ENCODE measurements at regions not wholly inside any gene's neighbourhood (a gene's known extent, or its start where the extent isn't known, plus 50 kb on each side); places are given as distances from the start of the nearest gene placed in this dataset.

DNA sequence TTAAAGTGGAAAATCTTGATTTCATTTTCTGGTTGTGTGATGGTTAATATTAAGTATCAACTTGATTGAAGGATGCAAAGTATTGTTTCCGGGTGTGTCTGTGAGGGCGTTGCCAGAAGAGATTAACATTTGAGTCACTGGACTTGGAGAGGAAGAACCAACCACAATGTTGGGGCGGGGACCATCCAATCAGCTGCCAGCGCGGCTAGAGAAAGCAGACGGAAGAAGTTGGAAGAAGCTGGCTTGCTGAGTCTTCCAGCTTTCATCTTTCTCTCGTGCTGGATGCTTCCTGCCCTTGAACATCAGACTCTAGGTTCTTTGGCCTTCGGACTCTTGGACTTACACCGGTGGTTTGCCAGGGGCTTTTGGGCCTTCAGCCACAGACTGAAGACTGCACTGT, 832.6 kb upstream of the TMPRSS15 start:
- no peak for DNase-seq (ENCODE audit: low read depth, low spot score)

DNA sequence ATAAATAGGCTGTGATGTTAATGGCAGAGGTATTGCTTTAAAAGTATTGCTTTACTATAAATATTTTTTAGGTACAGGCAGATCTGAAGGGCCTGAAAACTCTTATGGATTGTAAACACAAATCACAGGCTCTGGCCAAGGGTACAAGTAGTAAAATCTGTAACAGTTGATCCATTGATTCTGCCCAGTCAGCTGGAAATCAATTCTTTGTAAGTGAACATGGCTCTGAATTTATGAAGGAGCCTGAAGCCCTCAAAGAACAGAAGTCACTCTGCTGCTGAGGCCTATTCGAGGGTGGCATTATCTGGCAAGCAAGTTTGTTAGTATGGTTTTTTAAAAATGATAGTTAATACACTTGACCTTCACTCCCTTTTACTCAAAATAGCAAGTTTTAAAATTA, 834.0 kb upstream of the TMPRSS15 start:
- DNase-seq (ENCODE audit: low read depth, low spot score): no peak

DNA sequence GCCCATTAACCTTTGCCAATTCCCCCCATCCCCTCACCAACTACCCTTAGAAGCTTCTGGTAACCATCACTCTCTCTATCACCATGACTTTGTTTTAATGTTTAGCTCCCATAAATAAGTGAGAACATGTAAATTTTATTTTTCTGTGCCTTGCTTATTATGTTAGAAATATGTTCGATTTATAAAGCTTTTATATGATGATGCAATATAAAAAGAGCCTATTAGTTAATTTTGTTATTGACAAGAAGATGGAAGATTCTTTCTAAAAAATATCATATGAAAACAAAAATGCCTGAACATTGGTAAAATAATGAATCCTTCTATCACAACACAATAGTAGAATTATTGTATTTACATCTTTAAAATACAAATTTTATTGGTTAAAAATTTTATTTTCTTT, 836.1 kb upstream of the TMPRSS15 start:
- DNase-seq (ENCODE audit: low read depth, low spot score): no peak

DNA sequence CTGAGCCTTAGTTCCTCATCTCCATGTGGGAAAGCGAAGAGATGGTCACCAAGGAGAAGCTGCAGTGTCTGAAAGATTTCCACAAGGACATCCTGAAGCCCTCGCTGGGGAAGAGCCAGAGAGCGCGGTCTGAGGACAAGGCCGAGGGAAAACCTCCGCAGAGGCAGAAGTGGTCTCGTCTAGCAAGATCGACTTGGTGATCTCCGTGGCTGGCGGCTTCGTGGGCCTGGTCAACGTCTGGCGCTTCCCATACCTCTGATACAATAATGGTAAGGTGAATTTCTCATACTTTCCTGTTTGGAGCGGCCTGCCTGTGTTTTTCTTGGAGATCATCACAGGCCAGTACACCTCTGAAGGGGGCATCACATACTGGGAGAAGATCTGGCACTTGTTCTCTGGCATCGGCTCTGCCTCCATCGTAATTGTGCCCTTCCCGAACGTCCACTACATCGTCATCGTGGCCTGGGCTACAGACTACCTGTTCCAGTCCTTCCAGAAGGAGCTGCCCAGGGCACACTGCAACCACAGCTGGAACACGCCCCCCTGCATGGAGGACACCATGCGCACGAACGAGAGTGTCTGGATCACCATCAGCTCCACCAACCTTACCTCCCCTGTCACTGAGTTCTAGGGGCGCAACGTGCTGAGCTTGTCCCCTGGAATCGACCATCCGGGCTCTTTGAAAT, 841.1 kb upstream of the TMPRSS15 start:
- no peak for DNase-seq (ENCODE audit: low read depth, low spot score)

DNA sequence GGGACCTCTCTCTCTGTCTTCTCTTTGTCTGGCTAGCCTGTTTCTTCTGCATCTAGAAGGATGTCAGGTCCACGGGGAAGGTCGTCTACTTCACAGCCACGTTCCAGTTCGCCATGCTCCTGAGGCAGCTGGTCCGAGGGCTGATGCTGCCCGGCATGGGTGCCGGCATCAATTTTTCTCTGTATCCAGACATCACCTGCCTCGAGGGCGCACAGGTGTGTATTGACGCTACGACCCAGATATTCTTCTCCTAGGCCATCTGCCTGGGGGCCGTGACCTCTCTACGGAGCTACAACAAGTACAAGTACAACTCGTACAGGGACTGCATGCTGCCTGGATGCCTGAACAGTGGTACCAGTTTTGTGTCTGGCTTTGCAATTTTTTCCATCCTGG, 841.6 kb upstream of the TMPRSS15 start:
- DNase-seq (ENCODE audit: low read depth, low spot score): no peak

DNA sequence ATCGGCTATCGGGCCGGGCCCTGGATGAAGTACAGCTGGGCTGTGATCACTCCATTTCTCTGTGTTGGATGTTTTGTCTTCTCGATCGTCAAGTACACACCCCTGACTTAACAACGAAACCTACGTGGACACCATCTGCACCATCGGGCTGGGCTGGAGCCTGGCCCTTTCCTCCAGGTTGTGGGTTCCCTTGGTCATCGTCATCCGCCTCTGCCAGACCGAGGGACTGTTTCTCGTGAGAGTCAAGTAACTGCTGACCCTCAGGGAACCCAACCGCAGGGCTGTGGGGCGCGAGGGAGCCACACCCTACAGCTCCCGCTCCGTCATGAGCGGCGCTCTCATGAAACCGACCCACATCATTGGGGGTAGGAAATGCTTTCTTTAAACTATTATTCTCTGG, 842.4 kb upstream of the TMPRSS15 start:
- no peak for DNase-seq (ENCODE audit: low read depth, low spot score)

DNA sequence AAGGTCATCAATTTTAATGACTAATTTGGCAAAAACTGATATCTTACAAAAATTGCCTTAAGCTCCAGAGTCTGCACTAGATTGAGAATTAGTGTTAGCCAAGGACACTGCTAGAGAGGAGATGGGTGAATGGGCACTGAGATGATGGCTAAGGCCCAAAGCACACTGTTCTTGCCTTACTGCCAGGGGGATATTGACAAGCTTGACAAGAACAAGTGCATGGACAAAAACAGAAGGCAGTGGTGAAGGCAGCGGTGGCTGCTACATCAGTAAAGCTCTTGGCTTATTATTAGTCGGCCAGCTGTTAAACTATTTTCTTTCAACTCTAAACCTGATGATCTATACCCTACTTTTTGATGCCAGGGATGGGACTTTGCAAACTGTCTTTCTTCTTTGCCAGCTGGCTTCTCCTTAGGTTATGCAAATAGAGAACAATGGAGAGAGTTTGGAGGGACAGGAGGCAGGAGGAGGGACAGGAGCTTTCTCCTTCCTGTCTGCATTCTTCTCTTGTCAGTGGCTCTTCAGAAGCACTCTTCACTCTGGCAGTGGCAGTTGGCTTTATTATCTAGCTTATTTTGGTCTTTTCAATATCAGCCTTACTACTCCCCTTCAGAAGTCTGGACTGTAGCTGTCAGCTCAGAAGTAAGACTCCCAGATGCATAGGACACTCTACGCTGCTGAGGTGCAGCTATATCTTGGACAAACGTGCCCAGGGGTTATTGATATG, 853.5 kb upstream of the TMPRSS15 start:
- DNase-seq (ENCODE audit: low read depth, low spot score): no peak

DNA sequence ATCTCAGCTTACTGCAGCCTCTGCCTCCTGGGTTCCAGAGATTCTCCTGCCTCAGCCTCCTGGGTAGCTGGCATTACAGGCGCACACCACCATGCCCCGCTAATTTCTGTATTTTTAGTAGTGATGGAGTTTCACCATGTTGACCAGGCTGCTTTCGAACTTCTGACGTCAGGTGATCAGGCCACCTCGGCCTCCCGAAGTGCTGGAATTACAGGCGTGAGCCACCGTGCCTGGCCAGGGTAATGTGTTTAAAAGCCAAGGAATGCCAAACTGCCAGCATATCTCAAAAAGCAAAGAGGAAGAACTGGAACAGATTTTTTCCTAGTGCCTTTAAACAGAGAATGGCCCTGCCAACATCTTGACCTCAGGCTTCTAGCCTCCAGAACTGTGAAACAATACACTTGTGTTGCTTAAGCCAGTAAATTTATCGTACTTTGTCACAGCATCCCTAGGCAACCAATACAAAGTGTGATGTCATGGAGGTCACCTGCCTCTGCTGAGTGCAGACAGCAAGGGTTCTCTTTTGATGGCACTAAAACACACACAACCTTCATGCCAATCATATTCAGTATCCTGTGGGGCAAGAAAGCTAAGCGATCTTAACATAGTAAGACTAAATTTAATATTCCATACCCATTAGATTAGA, 858.3 kb upstream of the TMPRSS15 start:
- no peak for DNase-seq (ENCODE audit: low read depth, low spot score)

DNA sequence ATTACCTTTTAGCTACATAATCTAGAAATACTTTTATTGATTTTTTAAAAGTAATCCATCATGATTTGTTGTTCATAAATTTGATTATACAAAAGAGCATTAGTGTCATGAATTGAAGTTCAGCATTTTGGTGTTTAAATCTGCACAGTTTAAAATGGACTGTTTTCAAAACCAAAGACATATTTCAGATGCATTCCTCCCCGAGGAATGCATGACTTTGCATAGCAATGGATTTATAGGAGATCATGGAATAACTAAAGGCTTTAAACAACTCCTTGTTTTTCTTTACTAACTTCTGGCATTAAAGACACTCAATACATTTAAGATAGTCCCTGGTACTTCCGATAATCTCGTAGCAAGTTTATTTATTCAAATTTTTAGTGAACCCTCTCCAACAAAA, 863.1 kb upstream of the TMPRSS15 start:
- no peak for DNase-seq (ENCODE audit: low read depth, low spot score)

DNA sequence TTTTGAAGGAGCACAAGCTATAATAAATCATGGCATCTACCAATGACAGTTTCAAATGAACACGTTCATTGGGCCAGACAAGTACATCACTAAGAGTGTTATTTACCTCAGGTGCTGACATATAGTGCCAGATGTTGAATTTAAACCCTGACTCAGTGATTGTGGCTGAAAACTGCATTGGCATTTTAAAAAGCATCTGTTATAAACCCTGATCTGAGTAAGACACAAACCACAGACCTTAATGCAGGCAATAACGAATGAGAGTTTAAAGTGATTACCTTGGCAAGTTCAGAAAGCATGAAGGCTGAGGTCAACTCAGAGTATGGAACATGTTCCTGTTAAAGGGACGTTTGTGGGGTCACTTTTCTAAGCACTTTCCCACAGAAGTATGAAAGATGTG, 865.1 kb upstream of the TMPRSS15 start:
- no peak for DNase-seq (ENCODE audit: low read depth, low spot score)

DNA sequence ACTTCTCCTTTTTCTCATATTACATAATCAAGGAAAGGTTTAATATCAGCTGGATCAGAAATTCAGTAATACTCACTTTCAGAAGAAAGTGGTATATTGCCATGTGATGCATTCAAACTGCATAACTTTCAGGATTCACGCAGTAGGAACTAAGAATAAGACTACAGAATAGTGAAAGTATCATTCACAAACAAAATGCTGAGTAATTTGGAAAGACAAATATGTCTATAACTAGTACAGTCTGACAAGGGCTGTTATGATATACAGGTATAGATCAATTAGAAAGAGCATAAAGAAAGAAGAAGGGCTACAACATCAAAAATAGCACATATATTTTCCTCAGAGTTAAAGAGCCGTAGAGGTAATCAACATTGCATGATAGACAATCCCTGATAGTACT, 871.5 kb upstream of the TMPRSS15 start:
- DNase-seq (ENCODE audit: low read depth, low spot score): no peak

DNA sequence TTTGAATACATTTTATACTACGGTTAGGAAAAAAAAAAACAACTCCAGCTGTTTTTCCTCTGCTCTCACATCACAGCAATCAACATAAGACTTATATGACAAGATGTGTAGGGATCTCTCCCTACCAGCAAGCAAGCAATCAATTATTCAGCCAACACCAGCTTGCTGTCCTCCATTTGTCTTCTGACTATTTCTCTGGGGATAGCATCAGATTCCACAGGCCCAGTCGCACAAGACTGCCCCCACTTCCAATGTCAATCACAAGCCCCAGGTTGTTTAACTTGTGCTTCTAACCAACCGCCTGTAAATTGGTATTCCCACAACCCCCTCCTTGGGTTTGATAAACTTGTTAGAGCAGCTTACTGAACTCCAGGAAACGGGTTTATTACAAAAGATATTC, 873.1 kb upstream of the TMPRSS15 start:
- no peak for DNase-seq (ENCODE audit: low read depth, low spot score)

DNA sequence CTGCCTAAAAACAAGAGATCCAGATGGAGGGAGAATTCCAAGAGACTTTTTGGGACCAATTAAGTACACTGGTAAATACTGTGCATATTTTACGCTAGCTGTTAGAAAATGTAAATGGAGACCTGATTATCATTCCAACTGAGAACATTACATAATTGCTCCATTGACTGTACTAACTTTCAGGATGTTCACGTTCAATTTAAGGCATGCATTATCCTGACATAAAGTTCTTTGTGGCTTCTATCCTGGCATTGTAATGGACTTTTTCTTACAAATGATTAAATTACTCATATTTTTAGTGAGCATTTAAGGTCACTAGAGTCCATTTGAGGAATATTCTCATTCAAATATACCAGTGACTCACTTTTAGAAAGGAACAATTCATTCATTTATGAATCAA, 883.3 kb upstream of the TMPRSS15 start:
- DNase-seq (ENCODE audit: low read depth, low spot score): no peak

DNA sequence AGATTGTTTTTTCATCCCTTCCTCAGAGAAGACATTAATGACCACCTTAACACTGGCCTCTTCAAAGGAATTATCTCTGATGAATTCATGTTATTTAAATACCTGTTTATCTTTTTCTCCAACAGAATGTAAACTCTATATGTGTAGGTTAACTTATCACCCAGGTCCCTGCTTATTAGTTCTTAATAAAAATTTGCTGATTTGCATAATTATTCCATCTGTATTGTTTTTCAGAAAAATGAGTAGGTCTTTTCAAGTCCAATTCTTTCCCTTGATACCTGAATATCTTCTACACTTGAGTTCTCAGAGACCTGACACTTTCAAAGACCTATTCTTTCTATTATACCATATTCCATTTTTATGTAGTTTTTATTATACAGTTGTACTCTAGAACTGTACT, 886.7 kb upstream of the TMPRSS15 start:
- no peak for DNase-seq (ENCODE audit: low read depth, low spot score)

DNA sequence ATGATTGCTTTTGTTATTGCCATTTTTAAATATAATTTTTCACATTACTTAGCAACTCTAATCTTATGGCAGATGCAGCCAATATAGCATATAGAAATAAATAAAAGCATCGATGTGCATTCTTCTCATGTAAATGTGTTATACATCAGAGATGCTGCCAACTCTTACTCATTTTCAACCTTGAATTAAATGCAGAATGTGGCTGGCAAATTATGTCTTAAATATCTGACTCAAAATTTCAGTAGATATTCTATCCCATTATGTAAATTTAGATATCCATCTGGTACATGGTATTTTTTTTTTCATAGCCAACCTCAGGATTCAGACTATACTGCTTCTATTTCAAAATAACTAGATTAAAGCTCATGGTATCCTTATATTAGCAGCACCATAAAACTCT, 916.7 kb upstream of the TMPRSS15 start:
- DNase-seq (ENCODE audit: low read depth, low spot score): no peak

DNA sequence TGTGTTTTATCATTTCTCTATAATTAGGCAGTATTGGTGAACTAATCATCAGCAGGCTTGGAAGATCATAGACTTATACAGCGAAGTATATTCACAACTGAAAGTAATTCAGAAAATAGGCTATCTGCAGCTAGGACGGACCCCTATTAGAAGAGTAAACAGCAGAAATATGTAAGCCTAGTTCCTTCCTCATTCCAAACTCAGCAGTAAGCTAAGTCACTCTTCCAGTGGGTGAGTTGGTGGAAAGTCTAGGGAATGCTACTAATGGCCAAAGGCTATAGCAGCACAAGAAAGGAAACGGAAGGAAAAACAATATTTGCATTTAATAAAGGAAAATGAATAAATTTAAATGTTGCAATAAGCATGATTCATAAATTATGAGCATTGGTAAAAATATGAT, 918.1 kb upstream of the TMPRSS15 start:
- DNase-seq (ENCODE audit: low read depth, low spot score): no peak

DNA sequence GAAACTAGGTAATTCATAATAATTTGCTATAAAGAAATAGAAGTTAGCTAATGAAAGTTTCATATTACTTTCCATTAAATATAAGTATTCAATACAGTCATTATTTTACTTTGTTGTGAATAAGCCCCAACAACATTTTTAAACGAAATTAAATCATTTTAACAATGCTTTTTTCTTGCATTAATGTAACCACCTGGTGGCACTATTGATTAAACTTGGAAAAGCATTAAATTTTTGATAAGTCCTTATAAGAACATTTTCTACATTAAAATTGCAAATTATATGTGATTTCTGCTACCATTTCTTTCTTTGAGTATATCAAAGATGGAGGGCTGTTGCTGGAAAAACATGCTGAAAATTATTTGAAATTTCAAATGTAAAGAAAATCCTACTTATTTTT, 918.8 kb upstream of the TMPRSS15 start:
- no peak for DNase-seq (ENCODE audit: low read depth, low spot score)

DNA sequence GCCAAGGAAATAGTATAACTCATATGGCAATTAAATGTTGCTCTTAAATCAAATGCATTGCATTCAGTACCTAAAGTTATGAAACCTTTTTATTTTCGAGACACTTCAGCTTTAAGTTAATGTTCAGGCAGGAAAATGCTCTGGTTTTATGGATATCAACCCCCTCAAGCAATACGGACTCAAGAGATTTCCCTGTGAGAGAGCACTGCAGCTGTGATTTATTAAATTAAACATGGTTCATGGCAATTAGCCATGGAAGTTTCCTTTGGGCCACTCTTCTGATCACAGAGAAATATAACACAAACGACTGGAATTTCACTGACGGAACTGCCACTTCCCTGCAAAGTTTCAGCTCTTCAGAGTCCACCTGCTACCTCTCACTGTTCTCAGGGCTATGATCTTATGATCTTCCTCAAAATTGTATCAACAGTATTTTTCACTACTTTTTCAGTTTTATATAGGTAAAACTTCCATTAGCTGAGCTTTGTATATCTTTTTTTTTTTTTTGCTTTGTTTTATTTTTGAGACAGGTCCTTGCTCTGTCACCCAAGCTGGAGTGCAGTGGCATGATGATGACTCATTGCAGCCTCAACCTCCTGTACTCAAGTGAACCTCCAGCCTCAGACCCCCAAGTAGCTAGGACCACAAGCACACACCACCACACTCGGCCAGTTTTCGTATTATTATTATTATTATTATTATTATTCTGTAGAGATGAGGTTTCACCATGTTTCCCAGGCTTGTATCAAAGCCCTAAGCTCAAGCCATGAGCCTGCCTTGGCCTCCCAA, 923.1 kb upstream of the TMPRSS15 start:
- no peak for DNase-seq (ENCODE audit: low read depth, low spot score)

DNA sequence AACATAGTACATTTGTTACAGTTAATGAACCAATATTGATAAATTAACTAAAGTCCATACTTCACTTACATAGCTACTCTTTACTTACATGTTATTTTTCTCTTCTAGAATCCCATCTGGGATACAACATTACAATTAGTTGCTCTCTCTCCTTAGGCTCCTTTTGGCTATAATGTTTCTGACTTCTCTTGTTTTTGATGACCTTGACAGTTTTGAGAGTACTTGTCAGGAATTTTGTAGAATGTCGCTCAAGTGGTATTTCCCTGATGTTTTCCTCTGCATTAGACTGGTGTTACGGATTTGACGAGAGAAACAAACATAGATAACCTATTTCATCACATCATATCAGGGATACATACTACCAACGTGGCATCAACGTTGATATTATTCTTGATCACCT, 925.4 kb upstream of the TMPRSS15 start:
- DNase-seq (ENCODE audit: low read depth, low spot score): no peak

DNA sequence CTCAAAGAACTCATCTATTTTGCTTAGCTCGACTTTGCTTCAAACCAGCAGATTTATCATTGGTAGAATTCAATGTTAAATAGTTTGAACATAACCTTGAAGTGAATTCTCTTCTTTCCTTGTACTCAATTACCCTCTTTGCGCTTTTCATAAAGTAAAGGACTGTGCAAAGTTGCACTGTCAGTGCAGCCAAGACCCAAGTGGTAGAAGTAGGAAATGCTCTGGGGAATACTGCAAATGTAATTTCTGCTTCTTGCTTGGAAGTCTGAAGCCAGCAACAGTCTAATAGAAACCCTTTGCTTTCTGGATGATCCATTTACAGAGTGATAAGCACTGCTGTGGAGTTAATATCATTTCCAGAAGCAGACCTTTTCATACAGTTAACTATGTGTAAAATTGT, 936.7 kb upstream of the TMPRSS15 start:
- DNase-seq (ENCODE audit: low read depth, low spot score): no peak

DNA sequence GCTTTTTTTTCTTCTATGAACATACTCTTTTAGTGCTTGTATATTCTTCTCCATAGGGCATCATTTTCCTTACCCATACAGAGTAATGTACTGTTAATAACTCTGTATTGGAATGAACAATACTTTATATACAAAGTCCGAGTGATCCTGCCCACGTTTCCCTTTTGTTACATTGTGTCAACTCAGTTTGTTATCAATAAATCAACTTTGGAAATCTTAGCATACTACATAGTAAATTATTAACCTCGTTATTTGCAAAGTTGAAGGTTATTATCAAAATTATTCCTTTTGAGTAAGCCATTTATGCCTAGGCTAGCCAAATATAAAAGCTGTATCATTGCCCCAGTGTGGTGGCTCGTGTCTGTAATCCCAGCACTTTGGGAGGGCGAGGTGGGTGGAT, 937.4 kb upstream of the TMPRSS15 start:
- no peak for DNase-seq (ENCODE audit: low read depth, low spot score)

DNA sequence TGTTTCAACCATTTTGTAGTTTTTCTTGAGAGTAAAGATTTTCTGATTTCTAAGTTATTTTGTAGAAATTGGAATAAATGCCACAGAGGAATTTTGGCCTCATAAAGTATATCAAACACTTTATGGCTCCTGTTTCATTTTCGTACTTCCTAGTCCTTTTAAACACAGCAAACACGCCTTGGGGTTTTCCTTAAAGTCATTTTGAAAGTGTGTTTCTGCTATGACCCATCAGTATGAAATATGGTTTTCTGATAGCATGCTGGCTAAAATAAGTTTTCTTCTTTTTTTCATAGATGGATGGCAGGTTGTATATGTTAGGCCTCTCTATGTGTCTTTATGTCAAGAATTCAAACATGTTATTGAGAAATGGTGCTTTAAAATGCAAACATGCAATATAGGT, 940.1 kb upstream of the TMPRSS15 start:
- no peak for DNase-seq (ENCODE audit: low read depth, low spot score)
